K562 (cell line): ENCODE measurements at regions not wholly inside any gene's neighbourhood (a gene's known extent, or its start where the extent isn't known, plus 50 kb on each side); places are given as distances from the start of the nearest gene placed in this dataset.

ENCODE experiments used
- RAD21 ChIP-seq, 2 experiments: fragments of 250-450 bp in 1 of 2; fragments of 450-650 bp in 1 of 2; sonication (Bioruptor Pico) in 1 of 2; formaldehyde crosslinking in 1 of 2; IDR thresholded peaks in 1 of 2; conservative IDR thresholded peaks in 1 of 2; 2 replicates each; pipeline versions ENCODE4 v1.4.0 to v1.8.0; 2020 to 2022; ENCODE audit warnings: mild to moderate bottlenecking in 2 of 2, moderate library complexity in 1 of 2
- TSC22D4 ChIP-seq: fragments of 450-650 bp; IDR thresholded peaks from 2 replicates; pipeline ENCODE4 v1.6.1; 2016; ENCODE audit warnings: missing genetic modification characterization, missing biosample characterization, control low read depth
- USF2 ChIP-seq: sonication (generic); formaldehyde crosslinking; IDR thresholded peaks from 2 replicates; pipeline ENCODE4 v1.5.0; 2020; ENCODE audit warnings: missing genetic modification reagents

GRCh38 chr18:22674272-22674671 lies 256.6 kb upstream of the CTAGE1 start:
- TF ChIP-seq RAD21 (CRISPR knock-in tag; conservative IDR thresholded peaks at IDR 0.05 in 1 of 2, IDR thresholded peaks at IDR 0.05 in 1 of 2) (no peak), TSC22D4 (no peak), USF2 (CRISPR knock-in tag) (no peak)
